ENCODE measurements at regions not wholly inside any gene's neighbourhood (a gene's known extent, or its start where the extent isn't known, plus 50 kb on each side); places are given as distances from the start of the nearest gene placed in this dataset.

DNA sequence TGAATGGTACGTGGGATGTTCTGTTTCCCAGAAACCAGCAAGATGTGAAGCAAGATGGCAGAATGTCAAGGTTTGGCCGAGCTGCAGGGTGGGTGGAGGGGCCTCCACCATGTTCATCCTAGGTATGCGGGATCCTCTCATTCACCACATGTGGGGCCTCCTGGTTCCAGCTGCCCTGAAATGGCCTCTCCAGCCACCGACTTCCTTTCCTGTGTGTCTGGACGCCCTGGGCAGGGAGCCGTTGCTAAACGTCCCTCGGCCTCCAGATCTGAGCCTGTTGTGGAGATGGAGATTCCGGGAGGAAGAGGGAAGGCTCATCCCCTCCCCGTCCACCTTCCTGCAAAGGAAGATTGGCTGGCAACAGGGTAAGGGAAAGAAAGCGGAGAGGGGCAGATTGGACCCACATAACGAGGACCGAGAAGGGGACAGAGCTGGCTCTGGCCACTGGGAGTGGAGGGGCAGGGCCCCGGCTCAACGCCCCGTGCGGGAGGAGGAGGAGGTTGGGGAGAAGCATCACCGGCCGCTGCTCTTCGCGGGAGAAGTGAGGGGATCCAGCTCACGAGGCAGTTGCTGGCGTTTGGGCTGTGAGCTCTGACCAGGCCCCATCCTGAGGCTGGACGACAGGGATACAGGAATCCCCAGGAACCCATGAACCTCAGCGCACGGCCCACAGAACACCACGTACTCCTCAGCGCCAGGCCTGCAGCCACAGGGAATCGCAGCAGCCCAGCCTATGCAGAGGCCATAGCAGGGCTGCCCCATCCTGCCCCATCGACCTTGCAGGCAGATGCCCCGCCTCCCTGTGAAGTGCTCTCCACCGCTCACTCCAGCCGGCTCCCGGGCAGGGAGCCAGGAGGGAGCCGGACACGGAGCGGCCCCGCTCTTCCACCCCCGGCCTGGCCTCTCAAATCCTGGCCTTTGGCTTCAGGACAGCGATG, 98.3 kb downstream of the FOXL3 start:
- Histone ChIP-seq H3K27ac (no peak overlapping the region), H2AFZ (no peak overlapping the region), H3K9me3 (ENCODE audit: control insufficient read depth, low read length) (peaks cover 8% of the 10 kb centered on the region), H3K36me3 (ENCODE audit: control insufficient read depth, insufficient read depth, low read length) (no peaks in the 10 kb centered on the region), H3K4me3 (ENCODE audit: low read depth, low read length) (no peak overlapping the region), H3K4me2 (ENCODE audit: low read length) (no peak overlapping the region), H3K9ac (no peak overlapping the region), H3K27me3 (ENCODE audit: control insufficient read depth, insufficient read depth, low read length) (no peaks in the 10 kb centered on the region), H3K79me2 (no peaks in the 10 kb centered on the region), H3K4me1 (no peaks in the 10 kb centered on the region)
- TF ChIP-seq, protein P1, sequence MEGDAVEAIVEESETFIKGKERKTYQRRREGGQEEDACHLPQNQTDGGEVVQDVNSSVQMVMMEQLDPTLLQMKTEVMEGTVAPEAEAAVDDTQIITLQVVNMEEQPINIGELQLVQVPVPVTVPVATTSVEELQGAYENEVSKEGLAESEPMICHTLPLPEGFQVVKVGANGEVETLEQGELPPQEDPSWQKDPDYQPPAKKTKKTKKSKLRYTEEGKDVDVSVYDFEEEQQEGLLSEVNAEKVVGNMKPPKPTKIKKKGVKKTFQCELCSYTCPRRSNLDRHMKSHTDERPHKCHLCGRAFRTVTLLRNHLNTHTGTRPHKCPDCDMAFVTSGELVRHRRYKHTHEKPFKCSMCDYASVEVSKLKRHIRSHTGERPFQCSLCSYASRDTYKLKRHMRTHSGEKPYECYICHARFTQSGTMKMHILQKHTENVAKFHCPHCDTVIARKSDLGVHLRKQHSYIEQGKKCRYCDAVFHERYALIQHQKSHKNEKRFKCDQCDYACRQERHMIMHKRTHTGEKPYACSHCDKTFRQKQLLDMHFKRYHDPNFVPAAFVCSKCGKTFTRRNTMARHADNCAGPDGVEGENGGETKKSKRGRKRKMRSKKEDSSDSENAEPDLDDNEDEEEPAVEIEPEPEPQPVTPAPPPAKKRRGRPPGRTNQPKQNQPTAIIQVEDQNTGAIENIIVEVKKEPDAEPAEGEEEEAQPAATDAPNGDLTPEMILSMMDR (IDR thresholded peaks at IDR 0.05) = no peak

DNA sequence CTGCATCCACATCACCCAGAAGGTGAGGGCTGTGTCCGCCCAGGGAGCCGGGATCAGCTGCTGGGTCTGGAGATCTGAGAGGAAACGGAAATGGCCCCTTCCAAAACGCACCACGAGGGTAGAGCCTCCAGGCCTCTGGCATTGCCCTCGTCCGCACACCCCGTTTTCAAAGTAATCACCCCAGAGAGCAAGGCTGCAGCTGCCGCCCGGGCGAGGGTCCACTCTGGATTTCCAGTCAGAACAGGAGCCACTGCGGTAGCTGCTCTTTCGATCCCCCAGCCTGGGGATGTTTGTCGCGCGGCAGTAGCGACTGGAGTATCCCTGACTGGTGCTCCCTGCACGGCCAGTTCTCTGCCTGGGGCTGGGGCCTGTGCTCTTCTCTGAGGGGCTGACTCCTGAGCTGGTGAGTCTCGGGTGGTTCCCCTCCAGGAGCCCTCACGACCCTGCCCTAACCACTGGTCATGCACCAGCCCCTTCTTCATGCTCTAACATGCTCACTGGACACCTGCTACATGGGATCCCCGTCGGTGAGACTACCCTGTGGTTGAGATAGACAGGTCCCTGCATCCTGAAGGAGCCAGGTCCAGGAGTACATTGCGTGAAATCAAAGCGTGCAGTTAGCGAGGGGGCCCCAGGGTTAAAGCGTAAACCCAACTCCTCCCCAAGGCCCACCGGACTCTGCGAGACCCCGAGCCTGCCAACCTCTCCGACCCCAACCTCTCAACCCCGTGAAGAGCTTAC, 99.2 kb downstream of the FOXL3 start:
- H3K4me3 ChIP-seq (ENCODE audit: low read depth, low read length) = no peak overlapping the region
- no peak overlapping the region for H3K4me2 ChIP-seq (ENCODE audit: low read length)
- H3K79me2 ChIP-seq = no peaks in the 10 kb centered on the region
- no peaks in the 10 kb centered on the region for H3K27me3 ChIP-seq (ENCODE audit: control insufficient read depth, insufficient read depth, low read length)
- H3K9ac ChIP-seq = no peak overlapping the region
- TF ChIP-seq, protein P1 (IDR thresholded peaks at IDR 0.05) = no peak
- no peaks in the 10 kb centered on the region for H3K4me1 ChIP-seq
- H3K36me3 ChIP-seq (ENCODE audit: control insufficient read depth, insufficient read depth, low read length) = no peaks in the 10 kb centered on the region
- no peak overlapping the region for H3K27ac ChIP-seq
- no peak overlapping the region for H2AFZ ChIP-seq
- peaks cover 7% of the 10 kb centered on the region for H3K9me3 ChIP-seq (ENCODE audit: control insufficient read depth, low read length)

DNA sequence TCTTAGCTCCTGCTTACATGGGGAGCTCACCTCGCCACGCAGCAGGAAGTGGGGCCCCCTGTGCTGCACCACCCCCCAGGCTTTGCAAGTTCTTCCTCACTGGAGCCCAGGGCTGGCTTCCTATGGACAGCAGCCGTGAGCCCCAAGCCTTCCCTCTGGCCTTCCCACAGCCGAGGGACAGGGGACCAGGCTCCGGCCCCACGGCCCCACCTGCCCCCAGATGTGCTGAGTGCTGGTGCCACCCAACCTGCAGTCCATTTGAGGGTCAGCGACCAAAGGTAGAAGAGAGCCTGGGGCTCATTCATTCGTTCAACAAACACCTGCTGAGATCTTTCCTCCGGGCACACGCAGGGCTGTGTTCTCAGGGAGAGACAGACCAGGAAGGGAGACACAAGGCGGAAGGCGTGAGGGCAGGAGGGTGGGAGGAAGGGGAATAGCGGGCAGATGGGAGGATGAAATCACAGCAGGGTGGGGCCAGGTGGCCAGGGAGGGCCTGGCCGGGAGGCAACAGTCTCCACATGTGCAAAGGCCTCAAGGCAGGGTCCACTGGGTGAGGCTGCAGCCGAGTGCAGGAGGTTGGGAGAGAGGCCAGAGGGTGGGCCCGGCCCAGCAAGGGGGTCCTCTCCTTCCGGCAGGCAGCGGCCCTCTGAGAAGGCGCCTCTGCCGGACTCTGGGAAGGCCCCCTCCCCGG, 100.1 kb downstream of the FOXL3 start:
- no peaks in the 10 kb centered on the region for H3K79me2 ChIP-seq
- H3K27me3 ChIP-seq (ENCODE audit: control insufficient read depth, insufficient read depth, low read length) = no peaks in the 10 kb centered on the region
- TF ChIP-seq, protein P1 (IDR thresholded peaks at IDR 0.05) = no peak
- H3K36me3 ChIP-seq (ENCODE audit: control insufficient read depth, insufficient read depth, low read length) = no peaks in the 10 kb centered on the region
- H2AFZ ChIP-seq = no peak overlapping the region
- H3K9ac ChIP-seq = no peak overlapping the region
- H3K4me1 ChIP-seq = no peaks in the 10 kb centered on the region
- no peak overlapping the region for H3K4me3 ChIP-seq (ENCODE audit: low read depth, low read length)
- no peaks in the 10 kb centered on the region for H3K9me3 ChIP-seq (ENCODE audit: control insufficient read depth, low read length)
- no peak overlapping the region for H3K27ac ChIP-seq
- no peak overlapping the region for H3K4me2 ChIP-seq (ENCODE audit: low read length)

DNA sequence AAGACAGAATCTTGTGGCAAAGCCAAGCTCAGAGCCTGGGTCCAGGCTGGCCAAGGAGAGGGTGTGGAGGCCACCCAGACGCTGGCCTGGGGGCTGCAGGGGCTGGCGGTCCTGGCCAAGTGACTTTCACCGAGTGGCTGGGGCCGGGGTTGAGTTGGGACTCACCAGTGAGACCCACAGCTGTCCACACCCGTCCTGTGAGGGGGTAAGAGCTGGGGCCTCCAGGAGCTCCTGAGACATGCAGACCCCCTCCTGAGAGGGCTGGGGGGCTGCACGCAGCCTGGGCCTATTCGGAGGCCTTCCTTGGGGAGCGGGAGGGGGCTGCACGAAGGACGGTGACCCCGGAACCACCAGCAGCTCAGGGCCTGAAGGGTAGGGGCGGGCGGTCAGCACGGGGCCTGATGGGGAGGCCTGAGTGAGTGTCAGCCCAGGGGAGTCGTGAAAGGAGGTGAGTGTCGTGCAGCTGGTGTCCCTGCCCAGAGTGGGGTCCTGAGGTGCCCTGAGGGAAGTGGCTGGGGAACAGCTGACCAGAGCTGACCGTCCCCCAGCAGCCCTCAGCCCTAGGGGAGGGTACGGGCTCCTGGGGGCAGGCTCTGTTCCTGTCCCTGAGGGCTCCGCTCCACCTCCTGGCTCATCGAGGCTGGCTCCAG, 100.9 kb downstream of the FOXL3 start:
- H3K27me3 ChIP-seq (ENCODE audit: control insufficient read depth, insufficient read depth, low read length) = no peaks in the 10 kb centered on the region
- no peaks in the 10 kb centered on the region for H3K9me3 ChIP-seq (ENCODE audit: control insufficient read depth, low read length)
- H3K4me2 ChIP-seq (ENCODE audit: low read length) = no peak overlapping the region
- no peaks in the 10 kb centered on the region for H3K79me2 ChIP-seq
- no peak overlapping the region for H3K4me3 ChIP-seq (ENCODE audit: low read depth, low read length)
- H3K27ac ChIP-seq = no peak overlapping the region
- H3K4me1 ChIP-seq = no peaks in the 10 kb centered on the region
- no peak overlapping the region for H2AFZ ChIP-seq
- TF ChIP-seq, protein P1 (IDR thresholded peaks at IDR 0.05) = no peak
- no peaks in the 10 kb centered on the region for H3K36me3 ChIP-seq (ENCODE audit: control insufficient read depth, insufficient read depth, low read length)
- no peak overlapping the region for H3K9ac ChIP-seq

Data from parathyroid adenoma (tissue), 2 donors.